ENCODE measurements at regions not wholly inside any gene's neighbourhood (a gene's known extent, or its start where the extent isn't known, plus 50 kb on each side); places are given as distances from the start of the nearest gene placed in this dataset.

GRCh38 chrX:38985375-38985774, 184.1 kb downstream of the MID1IP1 start (continued):
- TF ChIP-seq DEAF1 (CRISPR knock-in tag; IDR thresholded peaks at IDR 0.05) (0 out of 2 replicates have a peak, but pooled peaks have one; percentile 18), ARID3A (IDR thresholded peaks at IDR 0.05; ENCODE audit: borderline replicate concordance, low read depth, low read length) (0 out of 2 replicates have a peak, but pooled peaks have one; percentile 26)

GRCh38 chrX:38985945-38986344, 184.7 kb downstream of the MID1IP1 start:
- Histone ChIP-seq H3K36me3 (ENCODE audit: control insufficient read depth, insufficient read depth, low read length) (no peaks in the 10 kb centered on the region), H3K79me2 (ENCODE audit: control insufficient read depth, insufficient read depth, low read length) (no peaks in the 10 kb centered on the region), H3K4me1 (replicated peaks in 1 of 2; ENCODE audit: control insufficient read depth in 2 of 2, insufficient read depth in 2 of 2, low read length in 2 of 2) (peaks cover 0 to 7% of the 10 kb centered on the region in 2 experiments; a peak in 3 of 5 replicates), H4K20me1 (replicated peaks; ENCODE audit: control insufficient read depth, insufficient read depth, low read length) (no peaks in the 10 kb centered on the region), H3K4me2 (ENCODE audit: insufficient read depth, low read length) (no peak overlapping the region), H3K4me3 (no peak overlapping the region), H3K27me3 (ENCODE audit: control insufficient read depth in 2 of 2, insufficient read depth in 2 of 2, low read length in 2 of 2) (no peaks in the 10 kb centered on the region), H3K9me3 (replicated peaks; ENCODE audit: control insufficient read depth, insufficient read depth, low read depth, low read length) (no peaks in the 10 kb centered on the region), H2AFZ (ENCODE audit: low read depth, low read length) (no peak overlapping the region), H3K9ac (ENCODE audit: insufficient read depth in 1 of 2, low read depth in 2 of 2, low read length in 2 of 2) (no peak overlapping the region), H3K27ac (ENCODE audit: extremely low read depth, low read depth, low read length) (no peak overlapping the region), H3K9me1 (ENCODE audit: control insufficient read depth, insufficient read depth, low read length) (no peaks in the 10 kb centered on the region)
- BruUV-seq (replicated peaks): no TSS peak
- WGBS (ENCODE audit: insufficient coverage, low coverage, missing lambda C conversion rate): 0% methylated on average over 2 of the region's 2 CpGs
- ATAC-seq (no peak), DNase-seq (ENCODE audit: extremely low read depth in 1 of 4, low spot score in 3 of 4) (no peak), FAIRE-seq (no peak)
- TF ChIP-seq RAD51 (IDR thresholded peaks at IDR 0.05; ENCODE audit: borderline replicate concordance, low read depth) (0 out of 2 replicates have a peak, but pooled peaks have one; percentile 38), USF2 (CRISPR knock-in tag; IDR thresholded peaks at IDR 0.05) (peak; percentile 36; the same call in 1 of the 2 replicates)
- TF ChIP-seq, protein P1, sequence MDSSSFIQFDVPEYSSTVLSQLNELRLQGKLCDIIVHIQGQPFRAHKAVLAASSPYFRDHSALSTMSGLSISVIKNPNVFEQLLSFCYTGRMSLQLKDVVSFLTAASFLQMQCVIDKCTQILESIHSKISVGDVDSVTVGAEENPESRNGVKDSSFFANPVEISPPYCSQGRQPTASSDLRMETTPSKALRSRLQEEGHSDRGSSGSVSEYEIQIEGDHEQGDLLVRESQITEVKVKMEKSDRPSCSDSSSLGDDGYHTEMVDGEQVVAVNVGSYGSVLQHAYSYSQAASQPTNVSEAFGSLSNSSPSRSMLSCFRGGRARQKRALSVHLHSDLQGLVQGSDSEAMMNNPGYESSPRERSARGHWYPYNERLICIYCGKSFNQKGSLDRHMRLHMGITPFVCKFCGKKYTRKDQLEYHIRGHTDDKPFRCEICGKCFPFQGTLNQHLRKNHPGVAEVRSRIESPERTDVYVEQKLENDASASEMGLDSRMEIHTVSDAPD (CRISPR knock-in tag; IDR thresholded peaks at IDR 0.05): no peak
- TF ChIP-seq, protein P2, sequence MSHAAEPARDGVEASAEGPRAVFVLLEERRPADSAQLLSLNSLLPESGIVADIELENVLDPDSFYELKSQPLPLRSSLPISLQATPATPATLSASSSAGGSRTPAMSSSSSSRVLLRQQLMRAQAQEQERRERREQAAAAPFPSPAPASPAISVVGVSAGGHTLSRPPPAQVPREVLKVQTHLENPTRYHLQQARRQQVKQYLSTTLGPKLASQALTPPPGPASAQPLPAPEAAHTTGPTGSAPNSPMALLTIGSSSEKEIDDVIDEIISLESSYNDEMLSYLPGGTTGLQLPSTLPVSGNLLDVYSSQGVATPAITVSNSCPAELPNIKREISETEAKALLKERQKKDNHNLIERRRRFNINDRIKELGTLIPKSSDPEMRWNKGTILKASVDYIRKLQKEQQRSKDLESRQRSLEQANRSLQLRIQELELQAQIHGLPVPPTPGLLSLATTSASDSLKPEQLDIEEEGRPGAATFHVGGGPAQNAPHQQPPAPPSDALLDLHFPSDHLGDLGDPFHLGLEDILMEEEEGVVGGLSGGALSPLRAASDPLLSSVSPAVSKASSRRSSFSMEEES (CRISPR knock-in tag; IDR thresholded peaks at IDR 0.05): peak; percentile 54
- in situ Hi-C loops (cut with MboI) (loop anchor here (10.0 kb wide), 1 partner anchor 221 kb away; no protein-coding TSS in a partner anchor), intact Hi-C loops (cut with micrococcal nuclease) (loop anchor here (2.0 kb wide), 3 partner anchors 181 to 231 kb away; no protein-coding TSS in a partner anchor)
- ChIA-PET CTCF (ENCODE audit: low intra/inter-chr PET ratio) (no interaction called here), POLR2A (interaction anchor here (0.7 kb wide), 1 partner anchor 11 kb away, joined by 3 read pairs; no protein-coding TSS in a partner anchor)
